ENCODE measurements at regions not wholly inside any gene's neighbourhood (a gene's known extent, or its start where the extent isn't known, plus 50 kb on each side); places are given as distances from the start of the nearest gene placed in this dataset.
"Not testable (repeated sequence)": the region's sequence is repeated elsewhere in the genome, so short reads cannot be mapped to it uniquely, and the experiment has no call there.

- no peak for DNase-seq
These were observed 474.3 kb downstream of the RFPL4B start for GRCh38 chr6:112821476-112821875.

DNA sequence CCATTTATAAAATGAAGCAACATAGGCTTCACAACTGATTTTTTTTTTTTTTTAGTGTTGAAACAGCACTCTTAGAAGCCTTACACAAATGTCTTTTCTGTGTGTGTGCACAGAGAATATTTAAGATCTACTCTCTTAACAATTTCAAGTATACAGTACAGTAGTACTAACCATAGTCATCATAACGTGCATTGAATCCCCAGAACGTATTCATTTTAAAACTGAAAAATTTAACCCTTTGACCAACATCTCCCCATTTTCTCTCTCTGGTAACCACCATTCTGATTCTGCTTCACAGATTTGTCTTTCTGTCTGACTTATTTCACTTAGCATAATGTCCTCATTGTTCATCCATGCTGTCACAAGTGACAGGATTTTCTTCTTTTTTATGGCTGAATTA is 475.6 kb downstream of the RFPL4B start:
- no peak for DNase-seq

GRCh38 chr6:112827793-112828192 is 480.7 kb downstream of the RFPL4B start:
- DNase-seq = no peak

DNA sequence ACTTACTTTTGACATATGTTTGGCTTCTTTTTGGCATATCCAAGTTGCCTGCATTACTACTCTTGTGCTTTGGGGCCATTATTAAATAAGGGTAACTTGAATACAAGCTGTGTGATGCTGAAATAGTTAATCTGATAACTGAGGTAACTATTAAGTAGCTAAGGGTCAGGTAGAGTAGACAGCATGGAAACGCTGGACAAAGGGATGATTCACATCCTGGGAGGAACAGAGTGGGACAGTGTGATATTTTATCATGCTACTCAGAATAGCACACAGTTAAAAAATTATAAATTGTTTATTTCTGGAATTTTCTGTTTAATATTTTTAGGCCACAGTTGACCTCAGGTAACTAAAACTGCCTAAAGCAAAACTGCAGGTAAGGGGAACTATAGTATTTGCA is 483.9 kb downstream of the RFPL4B start:
- DNase-seq = no peak

- DNase-seq = no peak
These were observed 486.5 kb downstream of the RFPL4B start for GRCh38 chr6:112833581-112834131.

DNA sequence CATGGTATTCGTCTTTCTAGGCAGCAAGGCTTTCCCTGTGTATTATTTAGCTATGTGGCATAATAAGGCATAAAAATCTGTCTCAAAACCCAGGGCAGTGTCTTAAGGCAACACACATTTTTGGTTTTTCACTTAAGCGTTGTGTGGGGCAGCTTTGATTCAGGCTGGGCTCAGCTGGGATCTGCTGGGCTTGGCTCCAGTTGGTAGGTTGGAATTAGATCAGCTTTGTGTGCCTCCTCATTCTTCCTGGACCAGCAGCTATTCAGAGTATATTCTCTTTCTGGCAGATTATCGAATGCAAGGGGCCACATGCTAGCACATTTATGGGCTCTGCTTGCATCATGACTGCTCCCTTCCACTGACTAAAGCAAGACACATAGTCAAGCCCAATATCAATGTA is 487.9 kb downstream of the RFPL4B start:
- no peak for DNase-seq

DNA sequence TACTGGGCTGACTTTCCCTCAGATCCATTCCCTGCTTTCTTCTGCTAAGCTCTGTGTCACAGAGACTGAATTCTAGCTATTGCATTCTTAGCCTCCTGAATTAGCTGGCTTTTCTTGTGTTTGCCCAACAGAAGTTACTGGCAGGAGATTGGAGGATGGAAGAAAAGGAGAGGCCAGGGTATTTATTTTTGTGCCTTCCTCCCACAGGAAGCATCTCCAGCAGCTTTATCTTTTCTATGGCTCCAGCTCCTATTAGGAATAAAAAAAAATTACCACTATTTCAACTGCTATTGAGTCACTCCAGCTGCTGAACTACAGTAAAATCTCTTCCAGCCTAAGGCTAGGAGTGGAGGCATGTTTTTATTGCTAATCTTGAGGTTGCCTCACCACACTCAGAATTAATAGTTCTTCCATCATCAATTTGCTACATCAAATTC is 492.4 kb downstream of the RFPL4B start:
- no peak for DNase-seq

DNA sequence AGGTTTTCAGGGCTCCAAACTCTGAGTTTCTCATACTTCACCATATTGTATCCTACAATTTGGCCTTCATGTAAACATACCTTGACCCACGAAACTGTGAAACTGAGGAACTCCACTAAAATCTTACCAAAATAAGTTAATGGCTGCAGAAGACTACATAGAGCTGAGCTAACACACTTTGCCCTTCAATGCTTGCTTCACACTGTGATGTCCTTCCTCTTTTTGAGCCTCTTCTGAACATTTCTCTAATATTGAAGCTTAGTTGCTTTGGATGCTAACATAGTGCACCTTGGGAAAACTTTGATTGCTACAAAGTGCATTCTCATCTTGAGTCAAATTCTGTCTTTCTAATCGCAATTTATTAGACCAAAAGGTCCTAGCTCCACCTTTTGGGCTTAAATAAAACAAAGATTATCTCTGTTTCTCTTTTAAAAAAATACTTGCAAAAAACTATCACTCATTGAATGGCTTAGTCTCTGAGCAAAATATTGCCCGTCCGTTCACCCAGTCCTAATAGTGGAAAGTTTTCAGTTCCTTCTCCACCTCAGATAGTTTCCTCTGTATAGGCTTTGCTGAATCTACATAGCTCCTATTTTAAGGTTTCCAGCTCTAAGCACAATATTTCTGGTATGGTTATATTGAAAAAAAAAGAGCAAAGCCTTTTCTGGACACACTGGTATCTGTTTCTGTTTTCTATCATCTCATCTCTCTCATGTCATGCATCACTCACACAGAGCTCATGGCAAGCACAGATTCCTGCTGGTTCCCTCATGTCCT is 494.6 kb downstream of the RFPL4B start:
- no peak for DNase-seq

DNA sequence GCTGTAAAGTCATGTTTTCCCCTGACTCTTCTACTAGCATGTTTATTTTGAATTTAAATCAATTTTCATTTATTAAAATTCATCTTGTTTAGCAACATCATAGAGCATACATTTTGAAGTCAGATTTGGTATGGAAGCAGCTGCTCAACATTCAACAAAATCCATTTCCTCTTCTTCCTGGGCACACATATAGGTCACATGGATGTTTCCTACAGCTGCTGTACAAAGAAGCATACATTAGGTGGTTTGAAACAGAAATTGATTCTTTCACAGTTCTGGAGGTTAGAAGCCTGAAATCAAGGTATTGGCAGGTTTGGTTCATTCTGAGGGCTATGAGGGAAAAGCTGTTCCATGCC is 495.2 kb downstream of the RFPL4B start:
- DNase-seq = no peak

GRCh38 chr6:112846681-112847080 is 499.6 kb downstream of the RFPL4B start:
- DNase-seq = no peak

GRCh38 chr6:112851146-112851545 is 504.0 kb downstream of the RFPL4B start:
- no peak for DNase-seq

DNA sequence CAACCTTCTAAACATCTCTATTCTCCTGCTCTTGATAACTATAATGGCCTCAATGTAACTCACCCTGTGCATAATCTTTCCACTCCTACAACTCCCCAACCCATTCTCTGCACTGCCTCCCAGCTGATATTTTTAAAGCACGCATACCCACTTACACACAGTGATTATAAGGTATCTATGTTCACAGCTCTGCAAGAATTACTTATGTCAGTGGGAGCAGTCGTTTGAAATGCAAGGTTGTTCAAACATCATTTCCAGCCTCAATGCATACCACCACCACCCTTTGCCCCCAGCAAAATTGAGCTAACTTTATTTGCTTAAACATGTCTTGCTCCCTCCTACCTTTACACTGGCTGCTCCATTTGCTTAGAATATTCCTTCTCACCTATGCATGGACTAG is 506.0 kb downstream of the RFPL4B start:
- no peak for DNase-seq

DNA sequence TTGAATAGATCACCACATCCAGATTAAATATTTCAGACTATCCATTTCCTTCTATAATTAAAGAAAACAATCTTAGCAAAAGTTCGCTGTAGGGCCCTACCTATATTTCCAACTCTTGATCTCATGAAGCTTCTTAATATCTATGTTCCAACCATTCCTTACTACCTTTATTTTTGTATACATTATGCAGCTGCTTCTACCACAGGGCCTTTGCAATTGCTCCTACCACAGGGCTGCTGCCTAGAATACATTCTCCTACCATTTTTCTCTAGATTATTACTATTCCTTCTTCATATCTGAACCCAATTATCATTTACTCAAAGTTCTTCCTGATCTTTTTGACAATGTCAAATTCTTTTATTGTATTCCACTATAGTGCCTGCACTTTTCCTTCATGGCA is 516.6 kb downstream of the RFPL4B start:
- no peak for DNase-seq

DNA sequence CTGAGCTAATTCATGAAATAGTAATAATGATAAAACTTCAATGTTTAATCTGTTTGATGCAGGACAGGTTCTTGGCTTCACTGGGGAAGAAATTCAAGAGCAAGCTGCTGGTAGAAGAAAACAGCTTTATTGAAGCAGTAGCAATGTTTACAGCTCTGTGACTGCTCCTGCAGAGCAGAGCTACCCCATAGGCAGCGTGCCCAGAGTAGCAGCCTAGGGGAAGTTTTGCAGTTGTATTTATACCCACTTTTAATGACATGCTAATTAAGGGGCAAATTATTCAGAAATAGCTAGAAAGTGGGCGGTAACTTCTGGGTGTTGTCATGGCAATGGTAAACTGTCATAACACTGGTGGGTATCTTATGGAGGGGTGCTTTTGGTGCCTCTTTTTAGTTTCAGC is 518.0 kb downstream of the RFPL4B start:
- no peak for DNase-seq

GRCh38 chr6:112874881-112875280 is 527.8 kb downstream of the RFPL4B start:
- no peak for DNase-seq

DNA sequence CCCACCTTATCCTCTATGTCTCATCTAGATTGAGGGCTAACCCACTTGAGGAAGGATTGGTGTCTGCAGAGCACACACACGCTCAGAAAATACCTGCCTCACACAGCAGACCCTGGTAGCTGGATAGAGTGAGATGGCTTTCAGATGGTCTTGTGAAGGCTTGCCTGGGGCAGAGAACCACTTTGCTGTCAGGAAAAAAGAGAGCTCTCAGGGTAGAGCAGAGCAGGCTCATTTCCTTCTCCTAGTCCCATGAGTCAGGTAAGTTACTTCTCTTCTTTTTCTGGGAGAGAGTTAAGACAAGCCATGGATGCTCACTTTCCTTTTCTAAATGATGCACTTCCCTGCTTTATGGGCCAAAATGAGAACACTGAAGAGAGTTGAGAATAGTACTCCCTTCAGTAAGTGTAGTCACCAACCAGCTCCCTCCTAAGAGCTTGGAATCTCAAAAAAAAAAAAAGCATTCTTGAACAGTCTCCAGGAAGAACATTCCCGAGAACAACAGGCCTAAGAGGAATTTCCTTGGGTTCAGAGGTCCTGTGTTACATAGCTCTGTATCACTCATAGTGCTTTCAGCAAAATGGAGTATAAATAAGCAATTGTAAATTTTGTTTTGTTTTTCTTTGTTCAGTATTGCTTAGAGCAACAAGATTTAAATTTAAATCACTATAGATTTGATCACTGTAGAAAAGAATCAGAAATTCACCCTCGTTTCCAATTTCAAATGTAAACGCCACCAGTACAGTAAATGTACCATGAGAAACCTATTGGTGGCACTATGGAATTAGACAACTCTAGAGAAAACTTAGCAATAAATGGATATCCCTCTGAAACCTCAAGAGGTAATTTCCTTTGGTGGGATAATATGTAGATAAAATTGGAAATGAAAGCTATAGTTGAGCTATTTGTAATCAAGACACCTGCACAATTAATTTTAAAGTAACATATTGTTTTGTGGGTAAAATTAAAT is 530.3 kb downstream of the RFPL4B start:
- DNase-seq = no peak

- DNase-seq = no peak
These were observed 532.8 kb downstream of the RFPL4B start for GRCh38 chr6:112879920-112880413.

DNA sequence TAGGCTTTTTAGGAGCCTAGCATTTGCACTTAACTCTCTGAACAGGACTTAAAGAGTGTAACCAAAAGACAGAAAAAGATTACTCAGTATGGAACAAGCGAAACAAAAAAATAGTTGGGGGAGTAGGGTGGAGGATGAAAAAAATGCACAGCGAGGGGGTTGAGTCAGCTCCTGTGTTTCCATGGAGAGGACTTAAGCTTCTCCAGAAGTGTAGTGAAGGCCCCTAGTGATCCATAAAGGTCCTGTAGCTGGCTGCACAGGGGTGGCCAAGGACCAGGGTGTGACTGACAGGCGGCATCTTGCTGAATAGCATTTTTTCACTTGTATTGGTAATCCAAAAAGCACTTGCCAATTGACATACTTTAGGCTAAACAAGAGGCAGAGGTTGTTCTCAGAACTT is 533.9 kb downstream of the RFPL4B start:
- no peak for DNase-seq

GRCh38 chr6:112881828-112882780 is 535.0 kb downstream of the RFPL4B start:
- DNase-seq = no peak

DNA sequence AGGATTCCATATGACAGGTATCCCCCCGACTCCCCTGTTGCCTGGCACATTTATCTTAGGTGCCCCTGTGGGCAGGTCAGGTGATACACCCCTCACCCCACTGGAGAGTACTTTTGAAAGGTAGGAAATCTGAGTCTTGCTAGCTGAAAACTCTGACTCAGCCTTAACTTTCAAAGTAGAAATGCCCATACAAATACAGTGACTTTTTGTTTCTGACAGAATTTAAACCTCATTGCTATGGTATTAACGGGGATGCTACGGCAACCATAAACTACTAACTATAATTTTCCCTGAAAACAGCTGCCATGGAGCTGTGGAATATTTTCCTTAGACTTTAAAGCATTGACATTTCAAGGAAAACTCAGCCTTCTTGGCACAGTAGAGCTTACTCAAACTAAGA is 536.0 kb downstream of the RFPL4B start:
- DNase-seq = no peak

DNA sequence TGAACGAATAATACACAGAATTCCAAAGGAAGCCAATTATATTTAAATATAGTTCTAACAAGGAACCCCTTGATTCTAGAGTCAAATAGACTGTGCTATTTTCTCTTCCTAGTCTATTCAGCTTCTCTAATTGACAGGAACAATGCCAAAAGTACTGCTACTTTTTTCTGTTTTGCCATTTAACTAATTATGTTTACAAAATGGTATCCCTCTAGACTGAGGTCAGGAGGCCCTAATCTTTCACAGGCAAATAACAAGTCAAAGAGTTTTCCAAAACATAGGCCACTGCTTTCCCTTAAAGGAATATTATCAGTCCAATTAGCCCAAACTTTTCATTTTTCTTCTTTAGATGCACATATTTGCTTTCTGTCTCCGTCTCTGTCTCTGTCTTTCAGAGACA is 539.3 kb downstream of the RFPL4B start:
- no peak for DNase-seq

DNA sequence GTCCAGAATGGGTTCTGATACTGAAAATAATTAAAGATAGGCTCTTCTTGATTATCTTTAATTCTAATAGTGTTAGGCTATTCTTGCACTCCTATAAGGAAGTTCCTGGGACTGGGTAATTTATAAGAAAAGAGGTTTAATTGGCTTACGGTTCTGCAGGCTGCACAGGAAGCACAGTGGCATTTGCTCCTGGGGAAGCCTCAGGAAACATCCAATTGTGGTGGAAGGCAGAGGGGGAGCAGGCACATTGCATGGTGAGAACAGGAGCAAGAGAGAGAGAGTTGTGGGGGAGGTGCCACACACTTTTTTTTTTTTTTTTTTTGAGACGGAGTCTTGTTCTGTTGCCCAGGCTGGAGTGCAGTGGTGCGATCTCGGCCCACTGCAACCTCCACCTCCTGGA is 540.3 kb downstream of the RFPL4B start:
- DNase-seq = not testable (repeated sequence)
